HPDE6-E6E7 (cell line): ENCODE measurements at regions not wholly inside any gene's neighbourhood (a gene's known extent, or its start where the extent isn't known, plus 50 kb on each side); places are given as distances from the start of the nearest gene placed in this dataset.

Source experiments
- DNase-seq: peaks from one replicate; pipeline ENCODE4 v3.0.0; 2011; ENCODE audit warnings: missing footprints; ENCODE audit errors: extremely low spot score

DNA sequence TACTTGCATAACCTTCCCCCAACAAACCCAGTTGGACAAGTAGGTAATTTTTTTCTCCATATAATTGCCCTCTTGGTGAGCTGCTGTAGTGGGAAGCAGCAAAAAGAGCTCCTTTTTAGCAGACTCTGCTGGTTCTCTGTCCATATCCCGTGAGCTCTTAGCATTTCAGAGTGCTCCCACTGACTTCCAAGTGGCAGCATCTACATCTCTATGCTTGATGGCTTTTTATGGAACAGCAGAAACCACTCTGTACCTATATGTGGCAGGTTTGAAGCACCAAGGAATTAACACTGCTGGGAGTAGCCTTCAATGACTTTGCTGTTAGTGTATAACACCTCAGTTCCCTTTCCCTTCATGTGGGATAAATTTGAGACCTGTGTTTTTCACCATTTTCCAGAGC is 168.4 kb upstream of the NHS start:
- no peak for DNase-seq

DNA sequence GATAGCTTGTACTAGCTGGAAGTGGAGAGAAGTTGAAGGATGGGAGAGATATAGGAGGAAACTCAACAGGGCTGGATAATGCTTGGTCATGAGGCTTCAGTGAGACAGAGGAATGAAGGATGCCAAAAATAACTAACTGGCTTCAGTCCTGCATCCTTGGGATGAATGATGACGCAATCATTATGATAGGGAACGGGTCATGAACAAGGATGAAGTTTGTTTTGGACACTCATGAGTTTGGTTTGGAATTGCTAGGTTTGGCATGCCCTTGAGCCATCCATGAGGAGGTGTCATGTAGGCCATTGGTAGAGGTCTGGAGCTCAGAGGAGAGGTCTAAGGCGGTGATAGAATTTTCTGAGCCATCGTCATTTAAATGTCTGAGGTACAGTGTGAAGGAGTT is 160.0 kb upstream of the NHS start:
- DNase-seq: no peak

DNA sequence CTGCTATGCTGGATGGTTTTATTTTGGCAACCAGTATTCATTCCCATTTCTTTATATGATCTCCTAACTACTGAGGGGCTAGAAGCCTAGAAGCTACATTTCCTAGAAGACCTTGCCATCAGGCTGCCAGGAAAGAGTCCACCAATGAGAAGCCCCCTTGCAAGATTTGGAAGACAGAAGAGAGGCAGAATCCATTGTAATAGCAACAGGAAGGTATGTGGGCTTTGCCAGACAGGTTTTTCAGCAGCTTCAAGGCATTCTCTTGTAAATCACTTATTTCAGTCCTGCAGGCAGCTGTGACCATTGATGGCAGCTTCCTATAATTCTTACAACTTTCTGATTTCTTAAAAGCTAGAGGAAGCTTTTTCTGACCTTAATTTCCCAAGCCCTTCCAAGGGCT is 148.3 kb upstream of the NHS start:
- DNase-seq: no peak

DNA sequence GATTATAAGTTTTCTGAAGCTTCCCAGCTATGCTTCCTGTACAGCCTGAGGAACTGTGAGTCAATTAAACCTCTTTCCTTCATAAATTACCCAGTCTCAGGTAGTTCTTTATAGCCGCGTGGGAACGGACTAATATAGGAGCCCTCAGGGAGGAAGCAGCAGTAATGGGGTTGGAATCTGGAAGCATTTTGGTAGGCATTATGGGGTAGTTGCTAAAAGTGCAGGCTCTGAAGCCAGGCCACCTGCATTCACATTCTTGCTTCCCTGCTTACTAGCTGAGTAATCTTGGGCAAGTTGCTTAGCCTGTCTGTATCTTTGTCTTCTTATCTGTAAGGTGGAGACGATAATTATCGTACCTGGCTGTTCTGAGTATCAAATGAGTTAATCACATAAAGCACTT is 137.9 kb upstream of the NHS start:
- no peak for DNase-seq

DNA sequence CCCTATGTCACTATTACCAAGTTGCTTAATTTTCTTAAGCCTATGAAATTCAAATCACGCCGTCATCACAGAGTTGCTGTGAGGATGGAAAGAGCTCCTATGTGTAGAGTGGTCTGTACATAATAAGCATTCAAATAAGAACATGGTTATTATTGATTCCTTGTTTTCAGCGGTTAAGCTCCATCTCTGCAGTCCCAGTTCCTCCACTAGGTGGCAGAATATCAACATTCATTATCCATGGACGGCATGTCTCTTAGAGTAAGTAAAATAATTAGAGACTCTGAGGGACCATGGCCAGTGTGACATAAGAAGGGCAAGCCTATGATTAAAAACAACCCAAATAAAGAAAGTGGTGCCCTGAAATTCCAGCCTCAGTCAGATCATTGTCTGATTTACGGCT is 132.5 kb upstream of the NHS start:
- peak; percentile 17 for DNase-seq

DNA sequence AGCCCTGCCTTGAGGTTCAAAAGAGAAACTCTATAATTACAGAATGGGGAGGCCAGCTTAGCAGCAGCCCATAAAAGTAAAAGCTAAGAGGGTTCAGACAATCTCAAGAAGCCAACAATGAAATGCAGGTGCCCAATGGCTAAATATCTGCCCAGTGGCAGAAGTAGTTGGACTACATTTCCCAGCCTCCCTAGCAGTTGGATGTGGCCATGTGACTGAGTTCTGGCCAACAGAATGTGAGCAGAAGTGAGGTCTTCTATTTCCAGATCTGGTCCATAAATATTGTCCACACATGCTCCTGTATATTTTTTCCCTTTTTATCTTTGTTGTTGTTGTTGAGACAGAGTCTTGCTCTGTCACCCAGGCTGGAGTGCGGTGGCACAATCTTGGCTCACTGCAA is 127.9 kb upstream of the NHS start:
- DNase-seq: no peak

DNA sequence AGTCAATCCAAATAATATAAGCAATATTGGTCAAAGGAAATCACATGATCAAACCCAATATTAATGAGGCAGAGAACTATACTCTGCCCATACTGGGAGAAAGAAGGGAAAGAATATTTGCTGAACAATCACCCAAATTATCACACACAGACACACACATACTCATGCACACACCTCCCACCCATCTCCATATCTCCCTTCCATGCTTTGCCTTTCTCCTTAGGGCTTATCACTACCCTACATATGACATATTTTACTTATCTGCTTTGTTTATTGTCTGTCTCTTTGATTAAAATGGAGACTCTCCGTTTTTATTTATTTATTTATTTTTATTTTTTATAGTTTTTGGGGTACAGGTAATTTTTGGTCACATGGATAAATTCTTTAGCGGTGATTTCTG is 112.9 kb upstream of the NHS start:
- DNase-seq: no peak

DNA sequence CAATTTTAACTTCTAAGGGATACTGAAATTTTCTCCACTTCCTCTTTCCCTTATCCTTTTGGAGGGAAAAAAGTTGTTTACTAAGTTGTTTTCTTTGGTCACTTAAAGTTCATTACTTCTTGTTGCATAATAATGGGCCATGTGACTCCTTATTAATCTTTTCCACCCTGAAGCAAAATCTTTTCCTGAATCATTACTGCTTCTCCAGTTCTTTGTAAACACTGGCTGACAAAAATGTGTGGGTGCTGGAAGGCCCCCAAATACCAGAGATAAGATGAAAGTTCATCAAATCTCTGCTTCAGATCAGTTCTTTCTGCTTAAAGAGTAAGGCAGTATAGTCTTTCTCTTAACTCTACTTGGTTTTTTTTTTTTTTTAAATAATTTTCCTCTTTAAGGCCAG is 108.9 kb upstream of the NHS start:
- DNase-seq: no peak

DNA sequence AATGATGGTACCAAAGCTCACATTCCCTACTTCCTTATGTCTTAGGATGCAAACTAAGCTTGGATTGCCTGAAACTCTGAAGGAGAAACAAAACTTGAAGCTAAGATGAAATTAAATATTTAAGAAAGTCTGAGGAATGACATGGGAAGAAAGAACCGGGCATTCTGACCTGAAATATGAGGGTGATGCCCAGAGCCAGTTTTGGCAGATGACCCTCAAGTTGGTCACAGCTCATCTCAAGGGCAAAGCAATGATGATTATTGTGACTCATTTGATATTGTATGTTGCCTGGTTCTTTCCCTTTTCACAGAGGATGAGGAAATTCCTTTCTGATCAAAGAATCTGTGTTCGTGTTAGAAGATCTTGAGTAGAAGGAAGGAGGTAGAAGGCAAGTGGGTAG is 96.0 kb upstream of the NHS start:
- no peak for DNase-seq

DNA sequence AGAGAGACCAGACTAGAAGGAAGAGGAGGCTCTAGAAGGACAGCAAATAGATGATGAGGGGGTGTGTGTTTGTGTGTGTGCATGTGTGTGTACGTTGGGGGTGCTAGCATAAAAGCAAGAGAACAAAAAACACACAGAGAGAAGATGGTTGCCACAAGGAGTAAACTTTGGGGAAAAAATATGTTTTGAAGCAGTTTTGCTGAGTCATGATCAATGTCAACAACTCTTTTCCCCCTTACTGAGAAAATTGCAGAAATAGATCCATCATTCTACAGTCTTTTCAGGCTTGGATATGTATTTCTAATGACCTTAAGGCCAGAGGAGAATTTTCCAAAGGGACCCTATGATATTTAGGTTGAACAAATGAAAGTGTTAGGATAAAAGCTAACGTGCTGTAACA is 89.0 kb upstream of the NHS start:
- DNase-seq: no peak

DNA sequence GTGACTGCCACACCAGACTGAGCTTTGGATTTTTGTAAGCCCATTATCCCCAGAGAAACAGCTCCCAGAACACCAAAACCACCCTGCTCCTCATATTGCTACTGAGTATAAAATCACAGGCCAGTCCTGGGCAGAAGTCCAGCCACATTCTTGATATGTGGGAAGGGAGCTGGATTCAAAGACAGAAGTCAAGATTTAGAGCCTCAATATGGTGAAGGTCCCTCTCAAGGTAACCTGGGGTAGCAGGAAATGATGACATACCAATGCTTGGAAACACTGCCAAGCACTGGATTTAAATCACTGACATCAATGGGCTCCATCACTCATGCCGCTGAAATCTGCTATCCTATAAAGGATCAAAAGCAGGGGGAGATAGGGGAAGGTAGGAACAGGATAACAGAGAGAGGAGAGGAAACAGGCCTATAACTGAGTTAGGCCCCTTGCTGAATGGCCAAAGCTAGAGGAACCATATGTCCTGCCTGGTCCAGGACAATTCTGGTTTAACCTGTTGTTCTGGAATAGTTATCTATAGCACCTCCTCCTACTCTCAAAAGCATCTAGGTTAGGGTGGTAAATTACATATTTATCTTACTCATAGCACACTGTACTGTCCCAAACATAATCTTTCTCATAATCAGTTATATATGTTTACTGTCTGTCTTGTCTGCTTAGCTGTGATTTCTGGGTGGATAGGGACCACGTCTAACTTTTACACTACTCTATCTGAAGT is 83.7 kb upstream of the NHS start:
- DNase-seq: no peak

DNA sequence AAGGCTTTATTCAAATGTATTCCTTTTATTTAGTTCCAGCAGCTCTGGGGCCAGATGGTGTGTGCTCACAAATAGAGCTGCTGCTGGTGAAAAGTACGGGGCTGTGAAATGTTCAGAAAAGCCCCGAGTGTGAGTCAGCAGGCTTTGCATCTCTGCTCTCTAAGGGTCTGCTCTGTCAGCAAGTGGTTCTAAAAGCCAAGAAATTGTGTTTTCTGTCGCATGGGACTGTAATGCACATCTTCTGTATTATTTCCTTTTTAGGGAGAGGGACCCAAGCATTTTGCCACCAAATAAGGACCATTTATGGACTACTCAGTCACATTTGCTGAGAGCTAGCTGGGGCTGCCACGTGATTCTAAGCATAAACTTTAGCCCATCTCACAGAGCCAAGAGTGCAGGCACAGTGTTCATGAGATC is 82.9 kb upstream of the NHS start:
- DNase-seq: no peak

DNA sequence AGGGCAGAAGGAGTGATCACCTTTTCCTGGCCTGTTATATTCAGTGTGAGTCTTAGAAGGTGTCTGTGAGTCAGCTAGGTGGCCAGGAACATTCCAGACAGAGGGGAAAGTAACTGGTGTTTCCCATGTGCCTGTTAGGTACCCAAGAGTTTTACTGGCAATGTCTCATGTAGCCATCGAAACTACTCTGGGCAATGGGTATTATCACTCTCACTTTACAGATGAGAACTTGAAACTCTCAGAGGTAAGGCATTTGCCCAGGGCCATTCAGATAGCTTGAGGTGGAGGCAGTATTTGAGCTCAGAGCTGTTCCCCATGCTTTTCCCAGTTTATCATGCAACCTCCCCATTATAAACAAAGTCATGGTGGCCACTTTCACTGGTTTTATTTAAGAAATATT is 80.4 kb upstream of the NHS start:
- DNase-seq: no peak

DNA sequence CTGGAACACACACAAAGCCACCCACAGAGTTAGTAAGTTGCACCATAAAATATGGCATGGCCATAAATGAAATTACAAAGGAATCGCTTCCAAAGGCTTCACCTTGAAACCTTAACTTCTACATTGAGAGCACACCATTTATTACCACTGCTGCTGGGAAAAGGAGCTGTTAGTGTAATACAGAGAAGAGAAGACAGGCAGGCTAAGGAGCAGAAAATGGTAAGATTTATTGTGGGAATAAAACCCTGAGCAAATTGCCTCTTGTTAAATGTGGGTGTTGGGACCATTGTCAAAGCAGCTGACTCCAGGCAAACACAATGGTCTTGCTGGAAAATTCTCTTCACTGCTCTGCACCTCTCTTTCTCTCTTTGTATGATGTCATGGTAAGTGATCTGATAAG is 79.2 kb upstream of the NHS start:
- DNase-seq: no peak

DNA sequence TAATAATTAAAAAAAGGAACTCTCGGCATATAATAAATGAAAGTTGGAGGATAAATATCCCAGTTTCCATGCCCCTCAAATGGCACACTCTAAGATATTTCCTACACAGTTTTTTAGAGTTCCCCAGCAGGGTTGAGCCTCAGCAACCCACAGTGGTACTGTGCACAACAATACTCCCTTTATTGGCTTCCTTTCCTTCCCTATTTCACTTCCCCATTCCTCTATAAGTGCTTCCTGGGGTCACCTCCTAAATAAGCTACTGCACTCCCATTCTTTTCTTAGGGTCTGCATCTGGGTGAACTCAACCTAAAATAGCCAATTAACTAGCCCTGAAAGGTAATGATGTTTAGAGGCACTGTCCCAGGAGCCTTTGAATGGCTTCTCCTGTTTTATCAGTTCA is 76.4 kb upstream of the NHS start:
- DNase-seq: no peak

DNA sequence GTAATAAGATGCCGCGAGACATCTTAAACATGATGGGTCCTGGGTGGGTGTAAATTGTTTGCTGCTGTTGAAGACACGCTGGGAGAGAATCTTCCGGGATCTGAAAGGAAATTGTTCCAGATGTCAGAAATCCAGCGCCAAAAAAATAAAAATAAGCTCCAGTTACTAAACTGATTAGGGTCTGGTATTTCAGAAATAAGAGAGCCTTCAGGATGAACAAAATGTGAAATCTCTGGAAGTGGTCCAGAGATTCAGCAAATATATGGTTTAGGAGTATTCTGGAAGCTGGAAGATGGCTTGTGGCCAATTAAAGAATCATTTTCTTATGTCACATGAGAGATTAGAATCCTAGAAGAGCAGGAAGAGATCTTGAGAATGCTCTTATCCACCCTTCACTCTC is 75.8 kb upstream of the NHS start:
- DNase-seq: no peak

DNA sequence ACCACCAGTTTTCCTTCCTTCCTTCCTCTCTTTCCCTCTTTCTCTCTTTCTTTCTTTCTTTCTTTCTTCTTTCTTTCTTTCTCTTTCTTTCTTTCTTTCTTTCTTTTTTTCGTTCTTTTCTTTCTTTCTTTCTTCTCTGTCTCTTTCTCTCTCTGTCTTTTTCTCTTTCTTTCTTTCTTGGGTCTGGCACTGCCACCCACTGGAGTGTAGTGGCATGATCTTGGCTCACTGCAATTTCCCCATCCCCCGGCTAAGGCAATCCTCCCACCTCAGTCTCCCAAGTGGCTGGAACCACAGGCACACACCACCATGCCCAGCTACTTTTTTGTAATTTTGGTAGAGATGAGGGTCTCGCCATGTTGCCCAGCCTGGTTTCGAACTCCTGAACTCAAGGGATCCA is 51.6 kb upstream of the NHS start:
- DNase-seq: no peak
